Retinal pigment epithelial cell (primary cell): ENCODE measurements at regions not wholly inside any gene's neighbourhood (a gene's known extent, or its start where the extent isn't known, plus 50 kb on each side); places are given as distances from the start of the nearest gene placed in this dataset.

Experiments used
- DNase-seq: peaks from one replicate; pipeline ENCODE4 v3.0.0-alpha.2; 2010; ENCODE audit warnings: low read depth
- H3K4me3 ChIP-seq: 2 replicates; pipeline ENCODE4 v1.5.1; 2011; ENCODE audit warnings: mild to moderate bottlenecking, low read length, control low read depth, moderate library complexity
- TF ChIP-seq, protein P1 (sequence below): conservative IDR thresholded peaks from 2 replicates; pipeline ENCODE4 v1.5.1; 2011; ENCODE audit warnings: low read depth, low read length, control low read depth, inconsistent platforms

DNA sequence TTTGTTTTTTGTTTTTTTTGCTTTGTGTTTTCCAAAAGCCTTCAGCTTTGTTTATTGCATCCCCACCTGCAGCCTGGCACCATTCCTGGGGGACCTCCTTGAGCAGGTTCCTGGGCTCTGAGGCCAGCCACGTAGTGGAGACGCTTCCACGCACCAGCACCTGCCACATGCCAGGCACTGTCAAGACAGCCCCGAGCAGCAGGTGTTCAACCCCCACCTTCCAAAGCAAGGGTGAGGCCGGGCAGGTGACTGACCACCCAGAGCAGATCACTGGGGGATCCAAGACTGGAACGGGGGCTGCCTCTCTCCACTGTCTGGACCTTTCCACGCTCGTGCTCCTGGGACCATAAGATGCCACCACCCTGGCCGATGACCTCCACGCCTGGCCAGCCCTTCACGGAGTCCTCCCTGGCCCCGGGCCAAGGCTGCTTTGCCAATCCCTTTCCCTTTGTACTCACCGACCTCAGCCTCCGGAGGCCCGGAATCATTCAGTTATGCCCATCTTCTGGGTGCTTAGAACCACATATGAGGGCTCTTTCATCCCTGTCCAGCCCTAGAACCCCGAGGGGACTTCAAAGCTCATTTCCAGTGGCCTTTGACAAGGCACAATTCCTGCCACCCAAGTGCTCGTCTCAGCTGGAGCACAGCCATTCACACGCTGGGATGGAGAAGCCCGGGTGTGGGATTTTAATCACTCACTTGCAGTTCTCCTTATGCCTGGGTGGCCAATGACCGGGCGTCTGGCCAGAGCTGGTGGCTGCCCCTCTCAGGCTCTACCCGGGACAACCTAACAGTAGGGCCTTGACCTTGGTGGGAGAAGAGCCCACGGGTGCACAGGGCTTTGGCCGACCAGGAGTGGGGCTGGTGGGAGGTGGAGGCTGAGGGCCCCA, 330.8 kb downstream of the NPHP4 start:
- no peak overlapping the region for H3K4me3 ChIP-seq
- no peak for DNase-seq
- TF ChIP-seq, protein P1, sequence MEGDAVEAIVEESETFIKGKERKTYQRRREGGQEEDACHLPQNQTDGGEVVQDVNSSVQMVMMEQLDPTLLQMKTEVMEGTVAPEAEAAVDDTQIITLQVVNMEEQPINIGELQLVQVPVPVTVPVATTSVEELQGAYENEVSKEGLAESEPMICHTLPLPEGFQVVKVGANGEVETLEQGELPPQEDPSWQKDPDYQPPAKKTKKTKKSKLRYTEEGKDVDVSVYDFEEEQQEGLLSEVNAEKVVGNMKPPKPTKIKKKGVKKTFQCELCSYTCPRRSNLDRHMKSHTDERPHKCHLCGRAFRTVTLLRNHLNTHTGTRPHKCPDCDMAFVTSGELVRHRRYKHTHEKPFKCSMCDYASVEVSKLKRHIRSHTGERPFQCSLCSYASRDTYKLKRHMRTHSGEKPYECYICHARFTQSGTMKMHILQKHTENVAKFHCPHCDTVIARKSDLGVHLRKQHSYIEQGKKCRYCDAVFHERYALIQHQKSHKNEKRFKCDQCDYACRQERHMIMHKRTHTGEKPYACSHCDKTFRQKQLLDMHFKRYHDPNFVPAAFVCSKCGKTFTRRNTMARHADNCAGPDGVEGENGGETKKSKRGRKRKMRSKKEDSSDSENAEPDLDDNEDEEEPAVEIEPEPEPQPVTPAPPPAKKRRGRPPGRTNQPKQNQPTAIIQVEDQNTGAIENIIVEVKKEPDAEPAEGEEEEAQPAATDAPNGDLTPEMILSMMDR, result no peak

DNA sequence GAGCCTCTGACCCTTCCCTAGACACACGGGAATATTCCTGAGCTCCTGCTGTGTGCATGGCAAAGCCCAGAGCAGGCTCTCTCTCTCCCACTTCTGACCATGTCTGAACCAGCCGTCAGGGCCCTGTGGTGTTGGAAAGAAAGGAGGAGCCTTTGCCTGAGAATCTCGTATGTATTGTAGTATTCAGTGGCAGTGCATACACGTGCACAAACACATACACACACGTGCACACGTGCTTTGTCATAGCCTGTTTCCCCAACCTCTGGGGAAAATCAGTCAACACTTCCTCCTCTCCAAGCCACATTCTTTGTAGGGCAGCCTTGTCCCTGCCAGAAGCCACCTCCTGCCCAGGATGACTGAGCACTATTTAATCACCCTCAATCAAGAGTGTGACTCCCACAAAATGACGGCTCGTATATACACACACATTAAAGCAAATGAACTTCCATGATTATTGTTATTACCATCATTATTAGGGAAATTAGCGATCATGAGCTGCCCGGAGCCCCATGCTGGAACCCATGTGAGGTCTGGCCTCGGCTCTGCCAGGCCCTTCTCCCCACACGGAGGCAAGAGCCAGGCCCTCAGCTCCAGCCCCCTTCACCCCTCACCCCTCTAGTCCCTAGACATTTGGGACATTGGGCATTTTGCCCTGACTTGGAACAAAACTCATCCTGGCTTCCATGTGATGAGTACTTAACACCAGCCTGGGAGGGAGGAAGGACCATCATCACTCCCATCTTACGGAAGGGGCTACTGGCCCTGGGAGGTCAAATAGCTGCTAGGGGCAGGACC, 331.9 kb downstream of the NPHP4 start:
- TF ChIP-seq, protein P1, result no peak
- DNase-seq, result no peak
- H3K4me3 ChIP-seq, result no peak overlapping the region

DNA sequence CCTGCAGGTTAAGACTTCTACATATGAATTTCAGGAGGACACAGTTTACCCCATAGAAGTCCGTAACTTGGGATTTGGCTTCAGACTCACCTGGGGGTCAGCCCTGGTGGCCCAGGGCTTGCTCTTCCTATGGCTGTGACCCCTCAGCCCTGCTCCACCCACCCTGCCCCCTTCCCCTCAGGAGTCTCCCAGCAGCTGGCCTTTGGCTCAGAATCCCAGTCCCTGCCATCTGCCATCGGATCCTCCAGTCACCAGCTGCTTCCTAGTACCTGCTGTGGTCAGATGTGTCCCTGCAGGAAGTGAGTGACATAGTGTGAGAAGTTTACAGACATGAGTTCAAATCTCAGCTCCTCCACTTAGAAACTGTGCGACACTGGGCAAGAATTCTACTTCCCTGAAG, 332.6 kb downstream of the NPHP4 start:
- H3K4me3 ChIP-seq, result no peak overlapping the region
- DNase-seq, result no peak
- TF ChIP-seq, protein P1, result no peak

DNA sequence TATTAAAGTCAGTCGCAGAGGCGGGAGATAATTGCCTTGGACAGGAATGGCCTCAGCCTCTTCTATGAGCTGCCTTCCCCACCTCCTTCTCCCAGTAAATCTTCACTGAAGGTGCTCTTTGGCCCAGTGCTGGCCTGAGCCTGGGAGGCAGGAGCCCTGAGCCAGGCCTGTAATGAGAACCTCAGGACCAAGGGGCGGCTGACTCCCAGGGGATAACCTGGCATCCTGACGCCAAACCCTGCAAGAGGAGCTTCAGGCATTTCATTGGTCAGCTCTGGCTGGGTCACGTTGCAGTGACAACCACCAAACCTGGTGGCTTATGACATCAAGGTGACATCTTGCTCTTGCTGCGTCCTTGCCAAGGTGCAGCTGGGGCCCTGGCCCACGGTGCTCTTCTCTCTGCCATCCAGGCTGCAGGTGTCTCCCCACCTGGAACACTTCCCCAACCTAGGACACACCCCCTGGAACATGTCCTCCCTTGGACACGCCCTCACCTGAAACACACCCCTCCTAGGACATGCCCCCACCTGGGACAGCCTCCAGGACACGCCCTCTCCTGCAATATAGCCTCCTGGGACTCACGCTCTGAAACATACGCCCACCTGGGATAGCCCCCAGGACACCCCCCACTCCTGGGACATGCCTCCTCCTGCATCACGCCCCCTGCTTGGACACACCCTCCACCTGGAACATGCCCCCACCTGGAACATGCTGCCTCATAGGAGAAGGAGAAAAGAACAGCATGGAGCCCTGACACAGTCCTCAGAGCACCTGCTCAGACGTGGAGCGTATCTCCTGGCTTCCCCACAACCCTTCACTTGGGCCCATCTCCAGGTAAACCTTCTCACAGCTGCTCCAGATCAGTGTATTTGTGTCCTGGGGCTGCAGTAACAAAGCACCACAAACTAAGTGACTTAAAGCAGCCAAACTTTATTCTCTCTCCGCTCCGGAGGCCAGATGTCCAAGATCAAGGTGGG, 333.6 kb downstream of the NPHP4 start:
- TF ChIP-seq, protein P1, result no peak
- H3K4me3 ChIP-seq, result no peak overlapping the region
- DNase-seq, result no peak

DNA sequence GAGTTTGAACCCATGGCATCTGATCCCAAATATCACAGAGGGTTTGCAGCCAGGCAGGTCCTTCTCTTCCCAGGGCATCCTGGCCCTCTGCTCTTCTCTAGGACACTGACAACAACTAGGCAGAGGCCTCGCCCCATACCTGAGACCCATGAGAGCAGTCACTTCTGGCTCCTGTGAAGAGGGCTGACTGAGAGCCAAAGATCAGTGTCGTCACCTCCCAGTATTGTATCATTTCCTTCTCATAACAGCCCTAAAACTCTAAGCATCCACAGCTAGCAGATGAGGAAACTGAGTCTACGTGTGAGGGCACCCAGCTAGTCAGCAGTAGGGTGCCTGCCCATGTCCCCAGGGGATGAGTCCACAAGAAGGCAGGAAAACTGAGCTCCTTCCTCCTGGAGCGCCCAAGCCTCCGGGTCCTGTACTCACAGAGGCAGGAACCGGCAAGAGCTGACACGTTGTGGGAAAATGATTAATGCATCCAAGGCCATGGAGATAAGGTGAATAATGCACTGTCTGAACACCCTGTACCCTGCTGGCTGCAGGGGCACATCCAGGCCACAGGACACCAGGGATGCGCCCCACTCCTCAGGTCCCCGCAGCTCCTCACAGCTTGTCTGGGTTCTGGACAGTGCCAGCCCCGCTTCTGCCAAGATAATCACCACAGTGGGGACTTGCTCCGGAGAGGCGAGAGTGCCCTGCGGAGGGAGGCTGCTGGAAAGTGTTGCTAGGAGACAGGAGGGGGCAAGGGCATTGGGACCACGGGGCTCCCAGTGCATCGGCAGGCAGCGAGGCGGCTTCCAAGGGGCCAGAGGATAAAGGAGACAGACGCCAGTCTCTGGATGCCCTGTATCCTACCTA, 340.0 kb downstream of the NPHP4 start:
- TF ChIP-seq, protein P1, result no peak
- no peak for DNase-seq
- H3K4me3 ChIP-seq, result no peak overlapping the region

DNA sequence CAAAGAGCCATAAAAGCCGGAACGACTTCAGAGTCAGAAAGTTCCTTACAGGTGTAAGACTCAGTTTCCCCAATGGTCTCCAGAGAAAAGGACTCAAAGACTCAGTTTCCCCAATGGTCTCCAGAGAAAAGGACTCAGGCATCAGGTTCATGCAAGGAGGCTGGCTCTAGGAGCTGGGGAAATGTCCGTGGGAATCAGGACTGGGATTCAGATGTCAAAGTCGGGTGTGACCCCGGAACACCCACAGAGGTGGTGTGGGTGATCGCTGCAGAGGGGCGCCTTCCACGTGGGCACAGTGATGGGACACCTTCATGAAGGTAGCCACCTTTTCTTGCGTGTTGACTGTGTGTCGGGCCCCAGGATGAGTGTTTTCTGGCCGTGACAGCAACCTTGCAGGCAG, 340.8 kb downstream of the NPHP4 start:
- TF ChIP-seq, protein P1, result no peak
- DNase-seq, result no peak
- H3K4me3 ChIP-seq, result no peak overlapping the region
